Upper lobe of left lung (tissue), 6 donors: ENCODE measurements at regions not wholly inside any gene's neighbourhood (a gene's known extent, or its start where the extent isn't known, plus 50 kb on each side); places are given as distances from the start of the nearest gene placed in this dataset.

ENCODE experiments used
- ATAC-seq, 2 donors: fragments of 200-7000 bp; cut with Tn5 transposase; one replicate each; pipeline ENCODE4 v1.9.1; 2022; ENCODE audit warnings: mild to moderate bottlenecking in 2 of 2, moderate library complexity in 2 of 2; ENCODE audit not compliant: low FRiP score in 2 of 2
- DNase-seq, 2 donors: peaks; one replicate each; pipeline ENCODE4 v3.0.0-alpha.2; 2019 to 2020
- H3K27ac ChIP-seq, 4 donors: fragments of 200-600 bp; sonication (generic); one replicate each; pipeline ENCODE4 v1.5.1; 2016 to 2019
- H3K27me3 ChIP-seq, 4 donors: fragments of 200-600 bp; sonication (generic); one replicate each; pipeline ENCODE4 v1.5.1; 2017 to 2019
- H3K36me3 ChIP-seq, 4 donors: fragments of 200-600 bp; sonication (generic); one replicate each; pipeline ENCODE4 v1.5.1; 2016 to 2019
- H3K4me1 ChIP-seq, 4 donors: fragments of 200-600 bp; sonication (generic); one replicate each; pipeline ENCODE4 v1.5.1; 2018 to 2019
- H3K4me3 ChIP-seq, 4 donors: fragments of 200-600 bp; sonication (generic); one replicate each; pipeline ENCODE4 v1.5.1; 2017 to 2019; ENCODE audit warnings: mild to moderate bottlenecking in 2 of 4, moderate library complexity in 1 of 4
- H3K9me3 ChIP-seq, 4 donors: fragments of 200-600 bp; sonication (generic); one replicate each; pipeline ENCODE4 v1.5.1; 2018 to 2019
- CTCF ChIP-seq, 6 experiments: fragments of 450-650 bp in 4 of 6; fragments of 200-600 bp in 2 of 6; sonication (generic) in 2 of 6; IDR thresholded peaks; one replicate each; pipeline ENCODE4 v1.5.1; 2016 to 2019; ENCODE audit warnings: antibody characterized with exemption in 6 of 6
- EP300 ChIP-seq, 4 donors: sonication (generic); formaldehyde crosslinking; IDR thresholded peaks; one replicate each; pipeline ENCODE4 v1.5.1; 2017; ENCODE audit warnings: antibody characterized with exemption in 4 of 4, control low read depth in 2 of 4
- POLR2A ChIP-seq, 4 donors: fragments of 450-650 bp; IDR thresholded peaks; one replicate each; pipeline ENCODE4 v1.5.1; 2016 to 2017; ENCODE audit warnings: antibody characterized with exemption in 4 of 4, mild to moderate bottlenecking in 2 of 4
- POLR2AphosphoS5 ChIP-seq, 2 donors: sonication (generic); formaldehyde crosslinking; IDR thresholded peaks; one replicate each; pipeline ENCODE4 v1.5.1; 2017; ENCODE audit warnings: antibody characterized with exemption in 2 of 2
- WGBS, 2 donors: methylation state at CpG; one replicate each; pipeline ENCODE4 v1.1.5; 2017 to 2018; 5-methylcytosine and 5-hydroxymethylcytosine counted together
- donor health status: DM: no; HTN: no; CAD: no; lungs with moderate emphysema.
- donor health status: DM: no; HTN: yes; CAD: no; lungs with severe emphysema.

GRCh38 chr15:98321896-98322295 is 326.4 kb upstream of the IGF1R start:
- H3K4me3 ChIP-seq, result no peak overlapping the region
- 47 to 50% methylated on average over 5 of the region's 5 CpGs for WGBS, 2 donors
- no peak for ATAC-seq
- no peak for TF ChIP-seq CTCF (IDR thresholded peaks at IDR 0.05)
- TF ChIP-seq POLR2A (IDR thresholded peaks at IDR 0.05), result no peak
- TF ChIP-seq POLR2AphosphoS5 (IDR thresholded peaks at IDR 0.05), result no peak
- no peak for TF ChIP-seq EP300 (IDR thresholded peaks at IDR 0.05)
- no peaks in the 10 kb centered on the region for H3K27me3 ChIP-seq
- no peaks in the 10 kb centered on the region for H3K4me1 ChIP-seq
- no peaks in the 10 kb centered on the region for H3K9me3 ChIP-seq
- no peaks in the 10 kb centered on the region for H3K36me3 ChIP-seq
- no peak for DNase-seq
- H3K27ac ChIP-seq, result no peak overlapping the region

GRCh38 chr15:98322581-98322980 is 325.8 kb upstream of the IGF1R start:
- ATAC-seq (no peak), DNase-seq (no peak)
- TF ChIP-seq CTCF (IDR thresholded peaks at IDR 0.05) (no peak), EP300 (IDR thresholded peaks at IDR 0.05) (no peak), POLR2AphosphoS5 (IDR thresholded peaks at IDR 0.05) (no peak), POLR2A (IDR thresholded peaks at IDR 0.05) (no peak)
- no peaks in the 10 kb centered on the region for H3K36me3 ChIP-seq
- H3K4me3 ChIP-seq, result no peak overlapping the region
- no peaks in the 10 kb centered on the region for H3K27me3 ChIP-seq
- no peak overlapping the region for H3K27ac ChIP-seq
- 79 to 80% methylated on average over 4 of the region's 4 CpGs for WGBS, 2 donors
- H3K4me1 ChIP-seq, result no peaks in the 10 kb centered on the region
- H3K9me3 ChIP-seq, result no peaks in the 10 kb centered on the region

- no peaks in the 10 kb centered on the region for H3K9me3 ChIP-seq
- DNase-seq, result no peak
- no peaks in the 10 kb centered on the region for H3K36me3 ChIP-seq
- no peak for TF ChIP-seq EP300 (IDR thresholded peaks at IDR 0.05)
- TF ChIP-seq POLR2A (IDR thresholded peaks at IDR 0.05), result no peak
- no peak for TF ChIP-seq CTCF (IDR thresholded peaks at IDR 0.05)
- TF ChIP-seq POLR2AphosphoS5 (IDR thresholded peaks at IDR 0.05), result no peak
- H3K4me3 ChIP-seq, result no peak overlapping the region
- H3K27me3 ChIP-seq, result no peaks in the 10 kb centered on the region
- no peak for ATAC-seq
- WGBS, 2 donors, result 44 to 50% methylated on average over 2 of the region's 2 CpGs
- H3K27ac ChIP-seq, result no peak overlapping the region
- no peaks in the 10 kb centered on the region for H3K4me1 ChIP-seq
Observed at GRCh38 chr15:98324341-98324970, 323.9 kb upstream of the IGF1R start.

GRCh38 chr15:98326804-98327203 is 321.5 kb upstream of the IGF1R start:
- Histone ChIP-seq H3K27me3 (no peaks in the 10 kb centered on the region), H3K27ac (no peak overlapping the region), H3K36me3 (no peaks in the 10 kb centered on the region), H3K4me1 (no peaks in the 10 kb centered on the region), H3K4me3 (no peak overlapping the region), H3K9me3 (no peaks in the 10 kb centered on the region)
- ATAC-seq (no peak), DNase-seq (no peak)
- TF ChIP-seq EP300 (IDR thresholded peaks at IDR 0.05) (no peak), POLR2AphosphoS5 (IDR thresholded peaks at IDR 0.05) (no peak), POLR2A (IDR thresholded peaks at IDR 0.05) (no peak), CTCF (IDR thresholded peaks at IDR 0.05) (no peak)
- 45 to 68% methylated on average over 5 of the region's 5 CpGs for WGBS, 2 donors

GRCh38 chr15:98330258-98330657 is 318.1 kb upstream of the IGF1R start:
- Histone ChIP-seq H3K27me3 (no peaks in the 10 kb centered on the region), H3K27ac (no peak overlapping the region), H3K9me3 (no peaks in the 10 kb centered on the region), H3K4me1 (no peaks in the 10 kb centered on the region), H3K4me3 (no peak overlapping the region), H3K36me3 (no peaks in the 10 kb centered on the region)
- TF ChIP-seq POLR2A (IDR thresholded peaks at IDR 0.05) (no peak), POLR2AphosphoS5 (IDR thresholded peaks at IDR 0.05) (no peak), EP300 (IDR thresholded peaks at IDR 0.05) (no peak), CTCF (IDR thresholded peaks at IDR 0.05) (no peak)
- DNase-seq (no peak), ATAC-seq (no peak)
- WGBS, 2 donors, result 64 to 77% methylated on average over 8 of the region's 8 CpGs
